HCT116 (cell line): ENCODE measurements at regions not wholly inside any gene's neighbourhood (a gene's known extent, or its start where the extent isn't known, plus 50 kb on each side); places are given as distances from the start of the nearest gene placed in this dataset.

Experiments
- ATAC-seq: fragments of 200-7000 bp; cut with Tn5 transposase; 2 replicates; pipeline ENCODE4 v1.9.1; 2020; ENCODE audit warnings: mild to moderate bottlenecking, moderate library complexity
- BruUV-seq: library from RNA; stranded (reverse); fragments of 400-500 nt; replicated peaks from 2 replicates; lab custom pipeline; 2021; lab: Mats Ljungman, UMichigan
- CTCF ChIA-PET: fragments of 300-600 bp; sonication (Branson Sonifier 250); formaldehyde crosslinking; loops from one replicate; lab custom pipeline; 2021; ENCODE audit warnings: antibody characterized with exemption; lab: Charles Lee
- POLR2A ChIA-PET: fragments of 300-600, 350-600 bp; sonication (Branson Sonifier 250); formaldehyde crosslinking; loops from one replicate; lab custom pipeline; 2021; ENCODE audit warnings: antibody characterized with exemption; lab: Charles Lee
- RAD21 ChIA-PET, 2 experiments: fragments of 300-600 bp; sonication (Branson Sonifier 250); formaldehyde crosslinking; loops; one replicate each; lab custom pipeline; 2023; ENCODE audit warnings: low total read pairs in 2 of 2; ENCODE audit not compliant: uncharacterized antibody in 2 of 2, unreplicated experiment in 2 of 2, low non-redundant PET in 1 of 2; lab: Charles Lee
- DNase-seq: peaks from one replicate; pipeline ENCODE4 v3.0.0-alpha.2; 2010; ENCODE audit warnings: low read depth, low spot score
- H2AFZ ChIP-seq: fragments of 200-600 bp; shearing (Covaris generic), sonication (generic); 2 replicates; pipeline ENCODE4 v1.6.1; 2017; ENCODE audit warnings: low read depth, mixed run types, mixed read lengths, antibody characterized with exemption, low read length; ENCODE audit not compliant: poor library complexity, severe bottlenecking
- H3K27ac ChIP-seq: 2 replicates; pipeline ENCODE4 v1.5.1; 2012; ENCODE audit warnings: low read depth, low read length
- H3K27me3 ChIP-seq: fragments of 200-600 bp; sonication (generic); 2 replicates; pipeline ENCODE4 v1.6.1; 2016; ENCODE audit warnings: mixed run types, low read length, mixed read lengths; ENCODE audit not compliant: insufficient read depth
- H3K36me3 ChIP-seq, 2 experiments: fragments of 200-500 bp in 1 of 2; fragments of 200-600 bp in 1 of 2; sonication (Bioruptor generic) in 1 of 2; sonication (generic) in 1 of 2; 2 replicates each; pipeline versions ENCODE4 v1.5.1 to v1.6.1; 2014 to 2016; ENCODE audit warnings: low read length in 2 of 2, inconsistent platforms in 1 of 2, mixed read lengths in 1 of 2, mixed run types in 1 of 2; ENCODE audit not compliant: insufficient read depth in 2 of 2, control insufficient read depth in 1 of 2
- H3K4me1 ChIP-seq, 2 experiments: fragments of 200-600 bp in 1 of 2; sonication (generic) in 1 of 2; 2 replicates each; pipeline versions ENCODE4 v1.5.1 to v1.6.1; 2012 to 2017; ENCODE audit warnings: low read length in 2 of 2, inconsistent platforms in 1 of 2, mild to moderate bottlenecking in 1 of 2, mixed read lengths in 1 of 2, mixed run types in 1 of 2, moderate library complexity in 1 of 2; ENCODE audit not compliant: insufficient read depth in 2 of 2, control insufficient read depth in 1 of 2
- H3K4me2 ChIP-seq: fragments of 200-600 bp; sonication (generic); 2 replicates; pipeline ENCODE4 v1.6.1; 2017; ENCODE audit warnings: mixed run types, low read length, mixed read lengths
- H3K4me3 ChIP-seq, 2 experiments: fragments of 200-600 bp in 1 of 2; sonication (generic) in 1 of 2; replicated peaks in 1 of 2; 2 replicates each; pipeline ENCODE4 v1.5.1; 2011 to 2016; ENCODE audit warnings: low read length in 2 of 2, control low read depth in 1 of 2, low read depth in 1 of 2, mild to moderate bottlenecking in 1 of 2, mixed read lengths in 1 of 2, mixed run types in 1 of 2
- H3K79me2 ChIP-seq: fragments of 200-600 bp; sonication (generic); 2 replicates; pipeline ENCODE4 v1.6.1; 2017; ENCODE audit warnings: mild to moderate bottlenecking, mixed run types, low read length, moderate library complexity, mixed read lengths; ENCODE audit not compliant: insufficient read depth
- H3K9ac ChIP-seq: fragments of 200-600 bp; sonication (generic); 2 replicates; pipeline ENCODE4 v1.6.1; 2016; ENCODE audit warnings: low read length, mixed read lengths
- H3K9me2 ChIP-seq: fragments of 200-600 bp; sonication (generic), shearing (Covaris generic); 2 replicates; pipeline ENCODE4 v1.6.1; 2017; ENCODE audit warnings: mixed run types, mild to moderate bottlenecking, moderate library complexity; ENCODE audit not compliant: insufficient read depth
- H3K9me3 ChIP-seq, 2 experiments: fragments of 200-500 bp in 1 of 2; fragments of 200-600 bp in 1 of 2; sonication (Bioruptor generic) in 1 of 2; sonication (generic) in 1 of 2; 2 replicates each; pipeline ENCODE4 v1.6.1; 2014 to 2017; ENCODE audit warnings: low read length in 2 of 2, mixed read lengths in 2 of 2, inconsistent platforms in 1 of 2, low read depth in 1 of 2, mild to moderate bottlenecking in 1 of 2, mixed run types in 1 of 2, moderate library complexity in 1 of 2; ENCODE audit not compliant: control insufficient read depth in 1 of 2, insufficient read depth in 1 of 2
- H4K20me1 ChIP-seq: fragments of 200-600 bp; sonication (generic), shearing (Covaris generic); 2 replicates; pipeline ENCODE4 v1.6.1; 2017; ENCODE audit warnings: mixed run types, mild to moderate bottlenecking, moderate library complexity; ENCODE audit not compliant: insufficient read depth
- CBX3 ChIP-seq: IDR thresholded peaks from 2 replicates; pipeline ENCODE4 v1.6.1; 2012; ENCODE audit warnings: low read depth
- EGR1 ChIP-seq: IDR thresholded peaks from 2 replicates; pipeline ENCODE4 v1.6.1; 2012; ENCODE audit warnings: low read depth
- ELF1 ChIP-seq: IDR thresholded peaks from 2 replicates; pipeline ENCODE4 v1.6.1; 2012; ENCODE audit warnings: low read depth, borderline replicate concordance
- EZH2 ChIP-seq: fragments of 200-600 bp; sonication (generic); IDR thresholded peaks from 2 replicates; pipeline ENCODE4 v1.6.1; 2017; ENCODE audit warnings: antibody characterized with exemption, mixed run types
- EZH2phosphoT487 ChIP-seq: fragments of 200-600 bp; IDR thresholded peaks from 2 replicates; pipeline ENCODE4 v1.6.1; 2018; ENCODE audit warnings: antibody characterized with exemption, borderline replicate concordance
- FOSL1 ChIP-seq: IDR thresholded peaks from 2 replicates; pipeline ENCODE4 v1.6.1; 2012; ENCODE audit warnings: low read depth
- JUND ChIP-seq: IDR thresholded peaks from 2 replicates; pipeline ENCODE4 v1.6.1; 2012
- POLR2A ChIP-seq: IDR thresholded peaks from 2 replicates; pipeline ENCODE4 v1.7.0; 2011; ENCODE audit warnings: borderline replicate concordance; ENCODE audit not compliant: insufficient read depth, insufficient read length; ENCODE audit errors: extremely low read depth
- POLR2AphosphoS5 ChIP-seq: IDR thresholded peaks from 2 replicates; pipeline ENCODE4 v1.6.1; 2011; ENCODE audit warnings: mild to moderate bottlenecking, low read depth, low read length, moderate library complexity
- SP1 ChIP-seq: IDR thresholded peaks from 2 replicates; pipeline ENCODE4 v1.6.1; 2012; ENCODE audit warnings: low read depth
- TCF7L2 ChIP-seq: IDR thresholded peaks from 2 replicates; pipeline ENCODE4 v1.7.0; 2011; ENCODE audit warnings: borderline replicate concordance, inconsistent platforms; ENCODE audit not compliant: insufficient read depth, insufficient read length; ENCODE audit errors: extremely low read depth
- YY1 ChIP-seq: IDR thresholded peaks from 2 replicates; pipeline ENCODE4 v1.6.1; 2011; ENCODE audit warnings: low read length, low read depth, moderate library complexity, mild to moderate bottlenecking; ENCODE audit not compliant: insufficient replicate concordance; ENCODE audit errors: extremely low read depth
- ZFX ChIP-seq: fragments of 450-650 bp; IDR thresholded peaks from 2 replicates; pipeline ENCODE4 v1.6.1; 2017
- ZNF274 ChIP-seq: fragments of 200-500 bp; sonication (Bioruptor generic); IDR thresholded peaks from 2 replicates; pipeline ENCODE4 v1.6.1; 2014; ENCODE audit warnings: mild to moderate bottlenecking, low read depth, low read length, inconsistent platforms
- intact Hi-C: fragments of 100-400 bp; cut with micrococcal nuclease; formaldehyde crosslinking; loops from 2 replicates; pipeline ENCODE4 v1.10.0; 2022
- TF ChIP-seq, protein P1 (sequence below): IDR thresholded peaks from 2 replicates; pipeline ENCODE4 v1.6.1; 2012
- TF ChIP-seq, protein P2 (sequence below), 3 experiments: fragments of 200-600 bp in 1 of 3; sonication (generic) in 1 of 3; IDR thresholded peaks in 2 of 3; conservative IDR thresholded peaks in 1 of 3; 2 replicates each; pipeline ENCODE4 v1.5.1; 2012 to 2017; ENCODE audit warnings: low read depth in 2 of 3, low read length in 2 of 3, antibody characterized with exemption in 1 of 3, borderline replicate concordance in 1 of 3, control low read depth in 1 of 3, mild to moderate bottlenecking in 1 of 3, mixed read lengths in 1 of 3, mixed run types in 1 of 3, moderate library complexity in 1 of 3; ENCODE audit not compliant: insufficient read depth in 1 of 3
- TF ChIP-seq, protein P3 (sequence below): IDR thresholded peaks from 2 replicates; pipeline ENCODE4 v1.6.1; 2012
- TF ChIP-seq, protein P4 (sequence below): IDR thresholded peaks from 2 replicates; pipeline ENCODE4 v1.6.1; 2011; ENCODE audit warnings: mild to moderate bottlenecking, low read length, moderate library complexity; ENCODE audit not compliant: insufficient replicate concordance; ENCODE audit errors: extremely low read depth

DNA sequence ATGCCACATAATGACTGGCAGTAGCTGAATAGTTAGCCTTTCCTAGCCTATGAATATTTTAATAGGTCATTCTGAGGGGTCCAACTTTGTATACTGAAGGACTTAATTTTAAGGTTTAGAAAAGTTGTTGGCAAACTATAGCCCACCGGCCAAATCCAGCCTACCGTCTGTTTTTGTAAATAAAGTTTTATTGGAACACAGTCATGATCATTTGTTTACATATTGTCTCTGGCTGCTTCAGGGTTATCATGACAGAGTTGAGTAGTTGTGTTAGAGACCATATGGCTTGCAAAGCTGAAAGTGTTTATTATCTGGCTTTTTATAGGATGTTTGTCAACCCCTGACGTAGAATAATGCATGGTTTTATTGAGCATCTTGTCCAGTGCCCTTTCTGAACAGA lies 73.4 kb downstream of the NTMT2 start:
- Histone ChIP-seq H3K36me3 (no peaks in the 10 kb centered on the region), H3K9me2 (no peaks in the 10 kb centered on the region), H3K27me3 (no peaks in the 10 kb centered on the region), H3K4me2 (no peak overlapping the region), H3K79me2 (no peaks in the 10 kb centered on the region), H3K9ac (no peak overlapping the region), H3K4me3 (no peak overlapping the region), H3K4me1 (no peaks in the 10 kb centered on the region), H4K20me1 (no peaks in the 10 kb centered on the region), H3K27ac (no peak overlapping the region), H3K9me3 (no peaks in the 10 kb centered on the region), H2AFZ (no peak overlapping the region)
- CTCF ChIA-PET = no interaction called here
- DNase-seq (no peak), ATAC-seq (no peak)
- no TSS peak for BruUV-seq
- intact Hi-C loops = no loop called here
- TF ChIP-seq, protein P1, sequence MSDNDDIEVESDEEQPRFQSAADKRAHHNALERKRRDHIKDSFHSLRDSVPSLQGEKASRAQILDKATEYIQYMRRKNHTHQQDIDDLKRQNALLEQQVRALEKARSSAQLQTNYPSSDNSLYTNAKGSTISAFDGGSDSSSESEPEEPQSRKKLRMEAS = no peak
- TF ChIP-seq, protein P2, sequence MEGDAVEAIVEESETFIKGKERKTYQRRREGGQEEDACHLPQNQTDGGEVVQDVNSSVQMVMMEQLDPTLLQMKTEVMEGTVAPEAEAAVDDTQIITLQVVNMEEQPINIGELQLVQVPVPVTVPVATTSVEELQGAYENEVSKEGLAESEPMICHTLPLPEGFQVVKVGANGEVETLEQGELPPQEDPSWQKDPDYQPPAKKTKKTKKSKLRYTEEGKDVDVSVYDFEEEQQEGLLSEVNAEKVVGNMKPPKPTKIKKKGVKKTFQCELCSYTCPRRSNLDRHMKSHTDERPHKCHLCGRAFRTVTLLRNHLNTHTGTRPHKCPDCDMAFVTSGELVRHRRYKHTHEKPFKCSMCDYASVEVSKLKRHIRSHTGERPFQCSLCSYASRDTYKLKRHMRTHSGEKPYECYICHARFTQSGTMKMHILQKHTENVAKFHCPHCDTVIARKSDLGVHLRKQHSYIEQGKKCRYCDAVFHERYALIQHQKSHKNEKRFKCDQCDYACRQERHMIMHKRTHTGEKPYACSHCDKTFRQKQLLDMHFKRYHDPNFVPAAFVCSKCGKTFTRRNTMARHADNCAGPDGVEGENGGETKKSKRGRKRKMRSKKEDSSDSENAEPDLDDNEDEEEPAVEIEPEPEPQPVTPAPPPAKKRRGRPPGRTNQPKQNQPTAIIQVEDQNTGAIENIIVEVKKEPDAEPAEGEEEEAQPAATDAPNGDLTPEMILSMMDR (IDR thresholded peaks at IDR 0.05 in 2 of 3, conservative IDR thresholded peaks at IDR 0.05 in 1 of 3; ENCODE audit: borderline replicate concordance in 1 of 3, insufficient read depth in 1 of 3, low read depth in 2 of 3, low read length in 2 of 3) = no peak
- TF ChIP-seq EZH2 = no peak
- no peak for TF ChIP-seq JUND
- no peak for TF ChIP-seq TCF7L2
- no peak for TF ChIP-seq ELF1
- no peak for TF ChIP-seq ZFX
- TF ChIP-seq YY1 = no peak
- TF ChIP-seq POLR2AphosphoS5 = no peak
- TF ChIP-seq, protein P3, sequence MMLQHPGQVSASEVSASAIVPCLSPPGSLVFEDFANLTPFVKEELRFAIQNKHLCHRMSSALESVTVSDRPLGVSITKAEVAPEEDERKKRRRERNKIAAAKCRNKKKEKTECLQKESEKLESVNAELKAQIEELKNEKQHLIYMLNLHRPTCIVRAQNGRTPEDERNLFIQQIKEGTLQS = no peak
- no peak for TF ChIP-seq ZNF274
- no peak for TF ChIP-seq POLR2A
- TF ChIP-seq SP1 = no peak
- TF ChIP-seq CBX3 = no peak
- TF ChIP-seq FOSL1 = no peak
- TF ChIP-seq, protein P4, sequence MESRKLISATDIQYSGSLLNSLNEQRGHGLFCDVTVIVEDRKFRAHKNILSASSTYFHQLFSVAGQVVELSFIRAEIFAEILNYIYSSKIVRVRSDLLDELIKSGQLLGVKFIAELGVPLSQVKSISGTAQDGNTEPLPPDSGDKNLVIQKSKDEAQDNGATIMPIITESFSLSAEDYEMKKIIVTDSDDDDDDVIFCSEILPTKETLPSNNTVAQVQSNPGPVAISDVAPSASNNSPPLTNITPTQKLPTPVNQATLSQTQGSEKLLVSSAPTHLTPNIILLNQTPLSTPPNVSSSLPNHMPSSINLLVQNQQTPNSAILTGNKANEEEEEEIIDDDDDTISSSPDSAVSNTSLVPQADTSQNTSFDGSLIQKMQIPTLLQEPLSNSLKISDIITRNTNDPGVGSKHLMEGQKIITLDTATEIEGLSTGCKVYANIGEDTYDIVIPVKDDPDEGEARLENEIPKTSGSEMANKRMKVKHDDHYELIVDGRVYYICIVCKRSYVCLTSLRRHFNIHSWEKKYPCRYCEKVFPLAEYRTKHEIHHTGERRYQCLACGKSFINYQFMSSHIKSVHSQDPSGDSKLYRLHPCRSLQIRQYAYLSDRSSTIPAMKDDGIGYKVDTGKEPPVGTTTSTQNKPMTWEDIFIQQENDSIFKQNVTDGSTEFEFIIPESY = no peak
- no peak for TF ChIP-seq EGR1
- no peak for TF ChIP-seq EZH2phosphoT487
- POLR2A ChIA-PET = no interaction called here
- RAD21 ChIA-PET = no interaction called here
